Superior temporal gyrus (tissue), 1 donor: ENCODE measurements at regions not wholly inside any gene's neighbourhood (a gene's known extent, or its start where the extent isn't known, plus 50 kb on each side); places are given as distances from the start of the nearest gene placed in this dataset.
A peak's percentile ranks its signal among the peaks of the same experiment; 100 is the strongest.
"Not testable (repeated sequence)": the region's sequence is repeated elsewhere in the genome, so short reads cannot be mapped to it uniquely, and the experiment has no call there.

Experiments
- DNase-seq: peaks from one replicate; pipeline ENCODE4 v3.0.0-alpha.2; 2016; ENCODE audit errors: extremely low spot score

- no peak for DNase-seq
Measured at GRCh38 chr4:170990989-170991589, 822.1 kb upstream of the GALNTL6 start.

- DNase-seq, result no peak
Measured at GRCh38 chr4:170988446-170988845, 824.8 kb upstream of the GALNTL6 start.

GRCh38 chr4:170979736-170980135 lies 833.5 kb upstream of the GALNTL6 start:
- DNase-seq, result peak; percentile 17

GRCh38 chr4:170978990-170979389 lies 834.2 kb upstream of the GALNTL6 start:
- DNase-seq, result no peak

GRCh38 chr4:170949084-170949483 lies 859.3 kb upstream of the AADAT start:
- no peak for DNase-seq

GRCh38 chr4:170940043-170940724 lies 850.4 kb upstream of the AADAT start:
- no peak for DNase-seq

- no peak for DNase-seq
Measured at GRCh38 chr4:170938588-170938987, 848.8 kb upstream of the AADAT start.

GRCh38 chr4:170931321-170931720 lies 841.6 kb upstream of the AADAT start:
- DNase-seq, result no peak

- no peak for DNase-seq
Measured at GRCh38 chr4:170888660-170889059, 798.9 kb upstream of the AADAT start.

GRCh38 chr4:170887396-170887795 lies 797.6 kb upstream of the AADAT start:
- no peak for DNase-seq

GRCh38 chr4:170884969-170885570 lies 795.3 kb upstream of the AADAT start:
- no peak for DNase-seq

- DNase-seq, result not testable (repeated sequence)
Measured at GRCh38 chr4:170881646-170882045, 791.9 kb upstream of the AADAT start.

- no peak for DNase-seq
Measured at GRCh38 chr4:170875868-170876267, 786.1 kb upstream of the AADAT start.

GRCh38 chr4:170872794-170873193 lies 783.0 kb upstream of the AADAT start:
- no peak for DNase-seq

- DNase-seq, result no peak
Measured at GRCh38 chr4:170868170-170868569, 778.4 kb upstream of the AADAT start.

GRCh38 chr4:170854097-170854496 lies 764.3 kb upstream of the AADAT start:
- DNase-seq, result no peak

- DNase-seq, result peak; percentile 16
Measured at GRCh38 chr4:170853422-170854021, 763.8 kb upstream of the AADAT start.

- DNase-seq, result no peak
Measured at GRCh38 chr4:170849969-170850368, 760.2 kb upstream of the AADAT start.

- no peak for DNase-seq
Measured at GRCh38 chr4:170827562-170828274, 738.0 kb upstream of the AADAT start.

- DNase-seq, result no peak
Measured at GRCh38 chr4:170818786-170819185, 729.0 kb upstream of the AADAT start.

GRCh38 chr4:170805352-170805751 lies 715.6 kb upstream of the AADAT start:
- no peak for DNase-seq

- DNase-seq, result no peak
Measured at GRCh38 chr4:170804930-170805329, 715.2 kb upstream of the AADAT start.
